Adipocyte (in vitro differentiated cells): ENCODE measurements at regions not wholly inside any gene's neighbourhood (a gene's known extent, or its start where the extent isn't known, plus 50 kb on each side); places are given as distances from the start of the nearest gene placed in this dataset.

Source experiments
- DNase-seq: peaks from one replicate; pipeline ENCODE4 v3.0.0-alpha.2; 2015; ENCODE audit warnings: low read depth
- H3K27me3 ChIP-seq: replicated peaks from 2 replicates; pipeline ENCODE4 v1.7.0; 2013; ENCODE audit warnings: mild to moderate bottlenecking, low read length, moderate library complexity; ENCODE audit not compliant: control insufficient read depth, insufficient read depth
- H3K36me3 ChIP-seq: 2 replicates; pipeline ENCODE4 v1.7.0; 2013; ENCODE audit warnings: low read length, mild to moderate bottlenecking, moderate library complexity; ENCODE audit not compliant: control insufficient read depth, insufficient read depth, severe bottlenecking
- H3K4me1 ChIP-seq: 2 replicates; pipeline ENCODE4 v1.7.0; 2013; ENCODE audit warnings: mild to moderate bottlenecking, low read length, moderate library complexity; ENCODE audit not compliant: control insufficient read depth, insufficient read depth
- H3K4me3 ChIP-seq: 2 replicates; pipeline ENCODE4 v1.7.0; 2013; ENCODE audit warnings: mild to moderate bottlenecking, low read length, moderate library complexity
- H3K9ac ChIP-seq: 2 replicates; pipeline ENCODE4 v1.7.0; 2013; ENCODE audit warnings: mild to moderate bottlenecking, low read length, moderate library complexity
- H3K9me3 ChIP-seq: 2 replicates; pipeline ENCODE4 v1.7.0; 2013; ENCODE audit warnings: mild to moderate bottlenecking, low read length, moderate library complexity; ENCODE audit not compliant: control insufficient read depth

GRCh38 chr5:42919600-42919999, 107.9 kb upstream of the SELENOP start:
- H3K4me1 ChIP-seq: no peaks in the 10 kb centered on the region
- no peaks in the 10 kb centered on the region for H3K9me3 ChIP-seq
- no peaks in the 10 kb centered on the region for H3K27me3 ChIP-seq
- no peak overlapping the region for H3K9ac ChIP-seq
- DNase-seq: no peak
- no peak overlapping the region for H3K4me3 ChIP-seq
- no peaks in the 10 kb centered on the region for H3K36me3 ChIP-seq

GRCh38 chr5:42915306-42915866, 103.7 kb upstream of the SELENOP start:
- DNase-seq: no peak
- Histone ChIP-seq H3K36me3 (no peaks in the 10 kb centered on the region), H3K9me3 (no peaks in the 10 kb centered on the region), H3K27me3 (no peaks in the 10 kb centered on the region), H3K4me1 (no peaks in the 10 kb centered on the region), H3K9ac (no peak overlapping the region), H3K4me3 (no peak overlapping the region)

GRCh38 chr5:42912184-42912798, 100.6 kb upstream of the SELENOP start:
- H3K27me3 ChIP-seq: peaks cover 1% of the 10 kb centered on the region
- no peak overlapping the region for H3K4me3 ChIP-seq
- no peaks in the 10 kb centered on the region for H3K9me3 ChIP-seq
- H3K36me3 ChIP-seq: no peaks in the 10 kb centered on the region
- DNase-seq: peak; percentile 70
- H3K4me1 ChIP-seq: peaks cover 5% of the 10 kb centered on the region
- H3K9ac ChIP-seq: no peak overlapping the region

- Histone ChIP-seq H3K27me3 (peaks cover 5% of the 10 kb centered on the region), H3K9me3 (no peaks in the 10 kb centered on the region), H3K36me3 (no peaks in the 10 kb centered on the region), H3K4me3 (peak overlapping the region; percentile 85), H3K9ac (peak overlapping the region; percentile 64), H3K4me1 (peaks cover 5% of the 10 kb centered on the region)
- DNase-seq: peak; percentile 97
These were observed 97.1 kb upstream of the SELENOP start for GRCh38 chr5:42908509-42909488.

GRCh38 chr5:42908086-42908485, 96.4 kb upstream of the SELENOP start:
- H3K9ac ChIP-seq: peak overlapping the region; percentile 64
- H3K36me3 ChIP-seq: no peaks in the 10 kb centered on the region
- H3K9me3 ChIP-seq: no peaks in the 10 kb centered on the region
- H3K4me1 ChIP-seq: peaks cover 5% of the 10 kb centered on the region
- H3K27me3 ChIP-seq: peaks cover 5% of the 10 kb centered on the region
- peak overlapping the region; percentile 85 for H3K4me3 ChIP-seq
- DNase-seq: no peak

- Histone ChIP-seq H3K27me3 (peaks cover 5% of the 10 kb centered on the region), H3K9me3 (no peaks in the 10 kb centered on the region), H3K4me1 (peaks cover 5% of the 10 kb centered on the region), H3K4me3 (no peak overlapping the region), H3K36me3 (no peaks in the 10 kb centered on the region), H3K9ac (no peak overlapping the region)
- DNase-seq: no peak
These were observed 94.1 kb upstream of the SELENOP start for GRCh38 chr5:42905827-42906226.

GRCh38 chr5:42900734-42901133, 89.0 kb upstream of the SELENOP start:
- no peak overlapping the region for H3K9ac ChIP-seq
- no peaks in the 10 kb centered on the region for H3K36me3 ChIP-seq
- no peak overlapping the region for H3K4me3 ChIP-seq
- no peaks in the 10 kb centered on the region for H3K9me3 ChIP-seq
- no peaks in the 10 kb centered on the region for H3K4me1 ChIP-seq
- DNase-seq: no peak
- H3K27me3 ChIP-seq: no peaks in the 10 kb centered on the region

- H3K4me3 ChIP-seq: no peak overlapping the region
- no peaks in the 10 kb centered on the region for H3K36me3 ChIP-seq
- no peaks in the 10 kb centered on the region for H3K27me3 ChIP-seq
- H3K4me1 ChIP-seq: no peaks in the 10 kb centered on the region
- no peak overlapping the region for H3K9ac ChIP-seq
- no peak for DNase-seq
- no peaks in the 10 kb centered on the region for H3K9me3 ChIP-seq
These were observed 87.1 kb upstream of the SELENOP start for GRCh38 chr5:42898760-42899159.

- DNase-seq: no peak
- no peaks in the 10 kb centered on the region for H3K36me3 ChIP-seq
These were observed 84.8 kb upstream of the SELENOP start for GRCh38 chr5:42896523-42896922.

GRCh38 chr5:42894057-42894456, 82.4 kb upstream of the SELENOP start:
- no peak overlapping the region for H3K9ac ChIP-seq
- no peak for DNase-seq
- no peak overlapping the region for H3K4me3 ChIP-seq

More at GRCh38 chr5:42896523-42896922, 84.8 kb upstream of the SELENOP start:
- Histone ChIP-seq H3K9me3 (no peaks in the 10 kb centered on the region), H3K4me1 (no peaks in the 10 kb centered on the region), H3K4me3 (no peak overlapping the region), H3K9ac (no peak overlapping the region), H3K27me3 (no peaks in the 10 kb centered on the region)

GRCh38 chr5:42889311-42889933, 77.7 kb upstream of the SELENOP start:
- Histone ChIP-seq H3K27me3 (no peaks in the 10 kb centered on the region), H3K9me3 (no peaks in the 10 kb centered on the region), H3K4me1 (peaks cover 10% of the 10 kb centered on the region), H3K4me3 (no peak overlapping the region), H3K36me3 (no peaks in the 10 kb centered on the region), H3K9ac (no peak overlapping the region)
- DNase-seq: peak; percentile 91

More at GRCh38 chr5:42894057-42894456, 82.4 kb upstream of the SELENOP start:
- Histone ChIP-seq H3K36me3 (no peaks in the 10 kb centered on the region), H3K9me3 (no peaks in the 10 kb centered on the region), H3K27me3 (no peaks in the 10 kb centered on the region), H3K4me1 (no peaks in the 10 kb centered on the region)
